ENCODE measurements at regions not wholly inside any gene's neighbourhood (a gene's known extent, or its start where the extent isn't known, plus 50 kb on each side); places are given as distances from the start of the nearest gene placed in this dataset.

- no peak for TF ChIP-seq CTCF (IDR thresholded peaks at IDR 0.05)
- TF ChIP-seq EP300 (IDR thresholded peaks at IDR 0.05), result no peak
- TF ChIP-seq POLR2A (IDR thresholded peaks at IDR 0.05), result no peak
These were observed 192.3 kb upstream of the ANKRD50 start for GRCh38 chr4:124904723-124905388.
